B cell (primary cell): ENCODE measurements at regions not wholly inside any gene's neighbourhood (a gene's known extent, or its start where the extent isn't known, plus 50 kb on each side); places are given as distances from the start of the nearest gene placed in this dataset.

ENCODE experiments used
- ATAC-seq: fragments of 200-7000 bp; cut with Tn5 transposase; one replicate; pipeline ENCODE4 v1.10.0; 2021; ENCODE audit warnings: low read depth, mild to moderate bottlenecking, moderate number of reproducible peaks, moderate library complexity
- CTCF ChIA-PET: fragments of 350-600 bp; sonication (Branson Sonifier 250); formaldehyde crosslinking; loops from one replicate; lab custom pipeline; 2021; ENCODE audit warnings: antibody characterized with exemption, inconsistent platforms; lab: Charles Lee
- POLR2A ChIA-PET: fragments of 350-600 bp; sonication (Branson Sonifier 250); formaldehyde crosslinking; loops from one replicate; lab custom pipeline; 2021; ENCODE audit warnings: antibody characterized with exemption; lab: Charles Lee
- DNase-seq: peaks from one replicate; pipeline ENCODE4 v3.0.0; 2013
- H2AFZ ChIP-seq: 2 replicates; pipeline ENCODE4 v1.6.1; 2012; ENCODE audit warnings: mild to moderate bottlenecking, low read depth, low read length; ENCODE audit not compliant: insufficient read depth, poor library complexity, severe bottlenecking
- H3K27ac ChIP-seq, 2 donors: 1 replicate in 1 of 2; 2 replicates in 1 of 2; pipeline ENCODE4 v1.5.1; 2012 to 2013; ENCODE audit warnings: low read length in 2 of 2, mild to moderate bottlenecking in 2 of 2, moderate library complexity in 1 of 2
- H3K27me3 ChIP-seq, 4 experiments: fragments of 200-600 bp in 1 of 4; sonication (generic) in 1 of 4; replicated peaks in 1 of 4; 1 replicate in 2 of 4; 2 replicates in 2 of 4; pipeline versions ENCODE4 v1.6.1 to v1.7.0; 2013 to 2016; ENCODE audit warnings: low read length in 3 of 4, mild to moderate bottlenecking in 2 of 4, mixed read lengths in 1 of 4, moderate library complexity in 1 of 4; ENCODE audit not compliant: insufficient read depth in 4 of 4, control insufficient read depth in 3 of 4; ENCODE audit errors: control extremely low read depth in 1 of 4
- H3K36me3 ChIP-seq, 2 experiments: replicated peaks in 1 of 2; 1 replicate in 1 of 2; 2 replicates in 1 of 2; pipeline versions ENCODE4 v1.6.1 to v1.7.1; 2013; ENCODE audit warnings: low read length in 1 of 2; ENCODE audit not compliant: insufficient read depth in 2 of 2, control insufficient read depth in 1 of 2; ENCODE audit errors: control extremely low read depth in 1 of 2, extremely low read depth in 1 of 2
- H3K4me1 ChIP-seq, 2 donors: fragments of 200-600 bp in 1 of 2; sonication (generic) in 1 of 2; 1 replicate in 1 of 2; 2 replicates in 1 of 2; pipeline versions ENCODE4 v1.5.1 to v1.6.1; 2013 to 2017; ENCODE audit warnings: low read length in 2 of 2; ENCODE audit not compliant: control insufficient read depth in 2 of 2, insufficient read depth in 2 of 2
- H3K4me2 ChIP-seq: replicated peaks from 2 replicates; pipeline ENCODE3; 2012; ENCODE audit warnings: mild to moderate bottlenecking, low read depth, low read length; ENCODE audit not compliant: poor library complexity, severe bottlenecking
- H3K4me3 ChIP-seq, 5 experiments: fragments of 200-600 bp in 1 of 5; sonication (generic) in 1 of 5; 1 replicate in 3 of 5; 2 replicates in 2 of 5; pipeline versions ENCODE4 v1.5.1 to v1.7.0; 2011 to 2016; ENCODE audit warnings: low read length in 4 of 5, mild to moderate bottlenecking in 4 of 5, low read depth in 2 of 5, control low read depth in 1 of 5, moderate library complexity in 1 of 5; ENCODE audit not compliant: insufficient read depth in 1 of 5; ENCODE audit errors: control extremely low read depth in 1 of 5, extremely low read depth in 1 of 5
- H3K79me2 ChIP-seq: fragments of 200-600 bp; sonication (generic); one replicate; pipeline ENCODE4 v1.6.0; 2016; ENCODE audit warnings: low read length; ENCODE audit not compliant: control insufficient read depth, insufficient read depth
- H3K9ac ChIP-seq: fragments of 200-600 bp; sonication (generic); 2 replicates; pipeline ENCODE4 v1.6.1; 2017; ENCODE audit warnings: mild to moderate bottlenecking, low read length, moderate library complexity
- H3K9me3 ChIP-seq, 3 donors: one replicate each; pipeline versions ENCODE4 v1.6.1 to v1.7.1; 2013; ENCODE audit warnings: low read length in 2 of 3; ENCODE audit not compliant: control insufficient read depth in 2 of 3, insufficient read depth in 1 of 3; ENCODE audit errors: control extremely low read depth in 1 of 3
- H4K20me1 ChIP-seq: 2 replicates; pipeline ENCODE4 v1.6.0; 2012; ENCODE audit warnings: mild to moderate bottlenecking, low read length; ENCODE audit not compliant: insufficient read depth, control insufficient read depth, poor library complexity, severe bottlenecking
- H3K27ac Mint-ChIP-seq: one replicate; pipeline ENCODE4 v1.8.0; 2021; ENCODE audit warnings: mixed read lengths
- H3K27me3 Mint-ChIP-seq: one replicate; pipeline ENCODE4 v1.8.0; 2021; ENCODE audit warnings: mixed read lengths
- H3K4me1 Mint-ChIP-seq: one replicate; pipeline ENCODE4 v1.8.0; 2021; ENCODE audit warnings: mixed read lengths
- H3K4me3 Mint-ChIP-seq: one replicate; pipeline ENCODE4 v1.8.0; 2021; ENCODE audit warnings: mixed read lengths
- H3K9me3 Mint-ChIP-seq: one replicate; pipeline ENCODE4 v1.8.0; 2022; ENCODE audit warnings: mixed read lengths; ENCODE audit not compliant: insufficient read depth
- CTCF ChIP-seq: fragments of 200-600 bp; IDR thresholded peaks from one replicate; pipeline ENCODE4 v1.8.0; 2022; ENCODE audit warnings: antibody characterized with exemption, mild to moderate bottlenecking
- EZH2 ChIP-seq: IDR thresholded peaks from 2 replicates; pipeline ENCODE4 v1.6.1; 2012; ENCODE audit warnings: borderline replicate concordance, low read depth, mild to moderate bottlenecking, moderate library complexity, low read length; ENCODE audit not compliant: insufficient read depth, poor library complexity, severe bottlenecking
- WGBS: methylation state at CpG from one replicate; pipeline ENCODE4 v1.1.5; 2013; ENCODE audit warnings: missing lambda C conversion rate; ENCODE audit not compliant: insufficient coverage; 5-methylcytosine and 5-hydroxymethylcytosine counted together
- intact Hi-C: fragments of 100-400 bp; cut with micrococcal nuclease; formaldehyde crosslinking; loops from one replicate; pipeline ENCODE4 v1.10.0; 2022

- no peak overlapping the region for H3K27ac Mint-ChIP-seq
- no peaks in the 10 kb centered on the region for H3K9me3 Mint-ChIP-seq
- H4K20me1 ChIP-seq: no peaks in the 10 kb centered on the region
- H2AFZ ChIP-seq: no peak overlapping the region
- POLR2A ChIA-PET: no interaction called here
- no peak overlapping the region for H3K4me3 ChIP-seq
- H3K4me2 ChIP-seq: no peak overlapping the region
- no peaks in the 10 kb centered on the region for H3K9me3 ChIP-seq
- no peaks in the 10 kb centered on the region for H3K27me3 ChIP-seq
- H3K4me1 ChIP-seq: no peaks in the 10 kb centered on the region
- H3K4me3 Mint-ChIP-seq: no peak overlapping the region
- H3K27me3 Mint-ChIP-seq: peaks cover 34% of the 10 kb centered on the region
- TF ChIP-seq EZH2: no peak
- no peak for TF ChIP-seq CTCF
- WGBS: 100% methylated on average over 1 of the region's 5 CpGs
- no peak overlapping the region for H3K27ac ChIP-seq
- no peak for ATAC-seq
- DNase-seq: no peak
- H3K36me3 ChIP-seq: no peaks in the 10 kb centered on the region
- CTCF ChIA-PET: no interaction called here
- no peak overlapping the region for H3K9ac ChIP-seq
- intact Hi-C loops: no loop called here
- no peaks in the 10 kb centered on the region for H3K4me1 Mint-ChIP-seq
- no peaks in the 10 kb centered on the region for H3K79me2 ChIP-seq
Measured at GRCh38 chr14:61215222-61216020, 65.7 kb downstream of the TMEM30B start.

GRCh38 chr14:61213920-61214319 lies 67.2 kb downstream of the TMEM30B start:
- H3K27me3 ChIP-seq: no peaks in the 10 kb centered on the region
- ATAC-seq (no peak), DNase-seq (no peak)
- 80% methylated on average over 1 of the region's 4 CpGs for WGBS
- H3K27me3 Mint-ChIP-seq: peaks cover 23% of the 10 kb centered on the region
- no peak overlapping the region for H3K4me3 ChIP-seq
- H4K20me1 ChIP-seq: no peaks in the 10 kb centered on the region
- no peak overlapping the region for H2AFZ ChIP-seq
- H3K27ac ChIP-seq: no peak overlapping the region
- POLR2A ChIA-PET: no interaction called here
- TF ChIP-seq CTCF (no peak), EZH2 (no peak)
- H3K9me3 Mint-ChIP-seq: no peaks in the 10 kb centered on the region
- H3K27ac Mint-ChIP-seq: no peak overlapping the region
- H3K9ac ChIP-seq: no peak overlapping the region
- no peaks in the 10 kb centered on the region for H3K36me3 ChIP-seq
- H3K9me3 ChIP-seq: no peaks in the 10 kb centered on the region
- H3K79me2 ChIP-seq: no peaks in the 10 kb centered on the region
- intact Hi-C loops: no loop called here
- CTCF ChIA-PET: no interaction called here
- no peaks in the 10 kb centered on the region for H3K4me1 Mint-ChIP-seq
- no peak overlapping the region for H3K4me3 Mint-ChIP-seq
- H3K4me2 ChIP-seq: no peak overlapping the region
- no peaks in the 10 kb centered on the region for H3K4me1 ChIP-seq
